Islet precursor cell (in vitro differentiated cells): ENCODE measurements at regions not wholly inside any gene's neighbourhood (a gene's known extent, or its start where the extent isn't known, plus 50 kb on each side); places are given as distances from the start of the nearest gene placed in this dataset.
"Not testable (repeated sequence)": the region's sequence is repeated elsewhere in the genome, so short reads cannot be mapped to it uniquely, and the experiment has no call there.

Source experiments
- DNase-seq: peaks from one replicate; pipeline ENCODE4 v3.0.0-alpha.2; 2018

DNA sequence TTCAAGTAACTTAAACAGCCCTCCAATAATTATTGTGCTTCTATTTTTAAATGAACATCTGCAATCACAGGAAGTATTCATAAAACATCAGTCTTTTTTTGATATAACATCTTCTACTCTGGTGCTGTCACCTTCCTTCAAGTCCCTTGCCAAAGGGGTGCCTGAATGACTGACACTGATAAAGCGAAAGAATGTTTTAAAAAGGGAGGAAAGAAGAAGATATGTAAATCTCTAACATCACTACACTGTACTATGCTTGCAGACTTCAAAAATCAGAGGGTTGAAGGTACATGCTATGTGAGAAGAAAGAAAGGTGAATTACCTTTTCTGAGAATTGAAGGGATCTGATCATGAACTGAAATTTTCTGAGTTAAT lies 253.7 kb downstream of the ZPLD1 start:
- DNase-seq: no peak

DNA sequence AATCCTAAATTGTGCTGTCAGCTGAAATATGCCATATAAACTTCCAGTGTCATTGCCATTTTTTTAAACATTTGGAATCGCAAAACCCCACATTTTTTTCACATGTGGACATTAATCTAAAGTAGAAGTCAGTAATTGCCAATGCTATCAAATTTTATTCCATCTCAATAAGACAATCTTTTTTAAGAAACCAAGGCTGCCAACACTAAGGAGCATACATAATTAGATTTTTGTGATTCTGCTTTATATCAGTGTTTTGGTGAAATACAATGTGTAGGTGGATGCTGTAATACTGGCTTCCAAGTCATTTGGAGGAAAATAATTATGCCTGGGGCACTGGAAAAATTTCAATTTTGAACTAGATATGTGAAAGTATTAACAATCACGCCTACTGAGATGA lies 256.7 kb downstream of the ZPLD1 start:
- no peak for DNase-seq

DNA sequence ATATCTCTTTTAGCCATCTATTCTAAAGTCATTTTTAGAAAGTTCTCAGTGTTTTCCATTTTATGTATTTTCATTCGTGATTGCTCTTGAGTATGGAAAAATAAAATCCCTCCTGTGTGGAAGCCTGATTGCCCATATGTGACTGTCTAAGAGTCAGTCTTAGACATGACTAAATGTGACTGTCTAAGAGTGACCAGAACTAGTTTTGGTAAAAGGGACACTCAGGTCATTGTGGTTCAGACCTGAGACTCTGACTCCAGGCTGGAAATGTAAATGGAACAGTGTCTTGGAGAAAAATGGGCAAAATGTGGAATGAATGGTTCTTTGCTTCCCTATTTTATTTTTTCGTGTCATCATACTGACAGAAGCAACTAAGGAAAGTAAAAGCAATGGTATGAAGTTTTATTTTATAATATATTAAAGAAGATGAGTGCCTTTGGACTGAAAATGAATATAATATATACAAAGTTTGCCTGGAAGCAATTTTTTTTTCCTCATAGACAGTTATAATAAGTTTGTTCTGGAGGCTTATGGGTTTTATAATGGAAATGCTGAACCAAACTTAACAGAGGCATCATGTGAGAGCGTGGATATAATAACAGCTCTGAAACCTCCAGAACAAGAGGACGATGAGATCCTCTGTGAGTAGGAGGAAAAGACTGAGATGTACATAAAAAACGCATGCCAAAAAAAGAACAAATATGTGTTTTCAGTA lies 264.4 kb downstream of the ZPLD1 start:
- no peak for DNase-seq

DNA sequence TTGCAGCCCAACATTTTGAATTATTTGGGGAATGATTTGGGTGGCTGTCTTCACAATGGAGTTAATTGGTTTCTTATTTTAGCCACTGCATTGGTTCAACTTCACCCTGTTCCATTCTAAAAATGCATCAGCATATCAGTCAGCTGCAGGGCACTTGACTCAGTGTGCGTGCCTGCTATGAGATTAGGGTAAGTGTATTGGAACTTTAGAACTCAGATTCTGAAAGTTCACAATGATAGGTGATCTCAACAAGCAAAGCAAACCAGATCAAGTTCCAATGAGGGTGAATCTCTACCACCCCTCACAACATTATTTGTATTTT lies 265.0 kb downstream of the ZPLD1 start:
- no peak for DNase-seq

DNA sequence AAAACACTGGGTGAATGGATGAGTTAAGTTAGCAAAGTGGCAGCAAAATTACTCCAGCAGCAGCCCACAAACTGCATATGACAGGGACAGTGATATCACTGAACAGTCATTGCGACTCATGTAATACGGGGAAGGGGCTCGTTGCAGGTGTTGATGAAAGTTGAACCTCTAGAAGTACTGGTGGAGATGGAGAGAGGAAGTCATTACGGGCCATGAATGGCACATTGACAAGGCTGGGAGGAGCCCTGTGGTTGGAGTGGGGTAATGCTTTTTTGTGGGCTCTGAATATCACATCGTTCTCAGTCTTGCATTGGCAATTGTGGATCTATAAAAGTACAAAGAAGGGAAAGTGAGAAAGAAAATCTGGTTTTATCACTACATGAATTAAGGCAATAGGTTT lies 278.1 kb downstream of the ZPLD1 start:
- no peak for DNase-seq

DNA sequence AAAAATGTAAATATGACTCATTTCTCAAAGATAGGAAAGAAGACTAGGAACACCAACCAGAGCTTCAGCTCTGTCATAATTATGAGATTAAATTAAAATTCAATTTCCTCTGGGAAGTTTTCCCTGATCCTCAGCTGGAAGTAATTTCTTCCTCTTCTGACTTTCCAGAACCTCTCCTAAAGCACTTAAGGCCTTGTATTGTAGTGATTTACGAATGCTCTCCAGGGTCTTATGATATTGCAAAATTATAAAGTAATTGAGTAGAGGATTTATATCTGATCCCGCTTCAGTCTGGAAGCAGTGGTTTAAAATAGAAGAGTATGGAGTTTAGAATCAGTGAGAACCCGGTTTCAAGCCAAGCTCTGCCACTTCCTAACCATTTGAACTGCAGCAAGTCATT lies 279.8 kb downstream of the ZPLD1 start:
- DNase-seq: no peak

DNA sequence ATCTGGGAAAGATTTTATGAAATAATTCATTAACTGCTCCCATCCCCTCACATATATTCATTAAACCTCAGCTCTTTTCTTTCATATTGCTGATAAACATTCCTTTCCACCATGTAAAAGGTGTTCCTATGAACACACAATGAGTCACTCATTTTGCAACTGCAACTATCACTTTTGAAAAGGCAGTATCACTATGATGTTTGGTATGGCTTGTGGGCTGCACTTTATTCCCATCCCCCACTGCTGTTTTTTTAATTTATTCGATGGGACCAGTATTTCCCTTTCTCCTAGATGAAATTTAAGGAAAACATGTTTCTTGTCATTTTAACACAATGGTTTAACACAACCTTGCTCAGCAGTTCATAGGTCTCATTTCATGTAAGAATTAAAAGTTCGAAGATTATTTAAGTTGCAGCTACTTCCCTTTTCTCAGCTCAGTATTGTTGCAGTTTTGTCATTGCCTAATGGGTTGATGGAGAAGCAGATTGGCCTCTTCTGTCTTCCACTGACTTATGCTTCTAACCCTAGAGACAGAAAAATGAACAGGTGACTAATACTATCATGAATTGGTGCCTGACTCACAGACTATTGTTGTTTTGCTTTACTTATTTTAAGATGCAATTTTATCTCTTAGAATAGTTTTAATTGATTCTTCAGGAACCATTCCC lies 280.3 kb downstream of the ZPLD1 start:
- no peak for DNase-seq

DNA sequence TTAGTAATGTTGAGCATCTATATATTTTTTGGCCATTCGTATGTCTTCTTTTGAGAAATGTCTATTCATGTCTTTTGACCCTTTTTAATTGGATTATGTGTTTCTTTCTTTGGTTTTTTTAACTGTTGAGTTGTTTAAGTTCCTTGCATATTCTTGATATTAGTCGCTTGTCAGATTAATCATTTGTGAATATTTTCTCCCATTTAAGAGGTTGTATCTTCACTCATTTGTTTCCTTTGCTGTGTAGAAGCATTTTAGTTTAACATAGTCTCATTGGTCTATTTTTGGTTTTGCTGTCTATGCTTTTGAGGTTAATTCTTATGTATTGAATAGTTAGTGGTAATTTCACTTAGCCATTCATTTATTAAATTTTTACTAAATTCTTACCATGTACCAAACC lies 283.8 kb downstream of the ZPLD1 start:
- no peak for DNase-seq

DNA sequence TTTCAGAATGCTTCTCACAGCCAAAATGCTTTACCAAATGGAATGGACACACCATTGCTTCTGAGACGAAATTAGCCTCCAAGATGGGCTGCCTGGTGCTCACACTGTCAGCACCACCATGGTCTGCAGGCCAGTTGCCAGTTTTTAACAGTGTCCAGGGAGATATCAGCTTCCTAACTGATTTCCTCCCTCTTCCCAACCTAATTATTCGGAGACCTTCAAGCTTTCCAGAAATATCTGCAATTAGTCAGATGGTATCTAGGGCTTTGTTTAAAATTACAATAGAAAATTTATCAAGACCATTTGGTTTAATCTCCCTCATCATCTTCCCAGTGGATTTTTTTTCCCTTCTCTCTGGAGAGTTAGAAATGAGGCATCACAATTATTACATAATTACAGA lies 287.5 kb downstream of the ZPLD1 start:
- no peak for DNase-seq

DNA sequence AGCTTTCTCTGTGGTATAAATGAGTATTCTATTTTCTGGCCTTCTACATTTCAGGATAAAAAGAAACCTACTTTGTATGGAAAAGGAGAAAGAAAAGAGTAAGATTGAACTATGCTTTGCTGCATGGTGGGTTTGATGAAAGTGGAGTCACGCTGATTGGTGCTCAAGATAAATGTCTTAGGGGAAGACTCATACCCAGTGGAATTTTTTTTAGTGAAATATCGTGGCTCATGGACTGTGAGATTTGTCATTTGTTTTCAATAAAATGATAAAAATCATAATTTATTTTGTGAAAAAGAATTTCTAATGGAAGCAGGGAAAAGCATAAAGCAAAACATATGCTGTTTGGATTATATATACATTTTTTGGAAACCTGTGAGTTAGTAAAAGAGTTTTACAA lies 292.5 kb downstream of the ZPLD1 start:
- no peak for DNase-seq

DNA sequence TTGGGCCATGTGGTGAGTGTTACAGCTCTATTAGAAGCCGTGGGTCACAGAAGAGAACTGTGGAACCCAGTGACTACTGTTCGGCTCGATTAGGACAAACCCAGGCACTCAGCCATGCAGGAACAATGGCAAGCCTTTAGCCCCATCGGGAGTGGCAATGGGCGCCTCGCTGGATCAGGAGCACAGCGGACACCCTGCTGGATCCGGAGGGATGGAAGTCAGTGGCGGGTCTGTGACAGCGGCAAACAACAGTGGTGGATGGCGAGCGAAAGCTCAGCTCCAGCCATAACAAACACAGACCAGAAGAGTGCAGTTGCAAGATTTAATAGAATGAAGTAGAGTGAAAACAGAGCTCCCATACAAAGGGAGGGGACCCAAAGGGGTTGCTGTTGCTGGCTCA lies 297.8 kb downstream of the ZPLD1 start:
- DNase-seq: not testable (repeated sequence)

DNA sequence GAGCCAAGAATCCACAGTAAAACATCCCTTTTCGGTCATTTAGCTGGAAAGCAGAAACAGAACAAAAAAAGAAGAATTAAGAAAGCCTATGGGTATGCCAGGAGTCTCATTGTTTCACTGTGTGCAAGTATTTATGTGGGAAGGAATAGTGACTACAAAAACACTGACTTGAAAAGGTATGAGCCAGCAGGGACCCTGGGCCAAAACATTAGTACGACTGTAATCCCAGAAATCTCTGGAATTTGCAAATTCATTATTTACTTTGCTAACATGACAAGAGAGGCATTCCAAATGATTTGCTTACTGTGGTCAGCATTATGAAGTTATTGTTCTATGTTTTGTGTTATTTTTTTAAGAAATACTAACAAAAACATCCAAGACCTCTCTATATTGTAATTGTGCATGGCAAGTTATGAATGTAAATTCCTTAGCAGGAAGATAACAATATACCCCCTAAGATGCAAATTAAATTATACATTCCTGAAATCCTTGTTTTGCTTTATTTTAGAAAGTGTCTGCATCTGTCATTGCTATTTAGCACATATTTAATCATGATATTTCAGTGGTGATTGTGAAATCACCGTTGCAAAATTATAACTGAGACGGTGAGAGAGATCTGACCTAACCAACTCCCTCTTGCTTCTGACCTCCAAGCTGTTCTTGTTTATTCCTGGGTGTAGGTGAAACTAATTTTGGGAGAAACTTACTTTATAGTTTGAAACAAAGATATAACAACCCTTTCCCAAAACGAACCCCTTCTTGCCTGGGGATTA lies 299.2 kb downstream of the ZPLD1 start:
- DNase-seq: no peak

DNA sequence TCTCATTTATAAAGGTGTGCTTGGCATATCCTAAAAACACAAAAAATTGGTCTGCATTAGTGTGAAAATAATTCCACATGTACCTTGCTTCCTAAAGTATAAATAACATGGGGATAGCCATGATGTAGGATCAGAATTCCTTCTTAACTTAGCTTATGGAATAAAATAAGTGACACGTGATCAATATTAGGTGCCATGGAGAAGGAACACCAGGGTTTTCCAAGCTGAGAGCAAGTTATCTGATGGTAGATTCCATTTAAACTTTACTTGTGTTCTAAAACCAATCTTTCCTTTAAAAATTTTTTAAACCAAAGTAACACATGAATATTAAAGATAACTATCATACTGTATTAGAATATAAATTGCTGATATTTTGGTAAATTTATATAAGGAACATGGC lies 300.5 kb downstream of the ZPLD1 start:
- DNase-seq: no peak

DNA sequence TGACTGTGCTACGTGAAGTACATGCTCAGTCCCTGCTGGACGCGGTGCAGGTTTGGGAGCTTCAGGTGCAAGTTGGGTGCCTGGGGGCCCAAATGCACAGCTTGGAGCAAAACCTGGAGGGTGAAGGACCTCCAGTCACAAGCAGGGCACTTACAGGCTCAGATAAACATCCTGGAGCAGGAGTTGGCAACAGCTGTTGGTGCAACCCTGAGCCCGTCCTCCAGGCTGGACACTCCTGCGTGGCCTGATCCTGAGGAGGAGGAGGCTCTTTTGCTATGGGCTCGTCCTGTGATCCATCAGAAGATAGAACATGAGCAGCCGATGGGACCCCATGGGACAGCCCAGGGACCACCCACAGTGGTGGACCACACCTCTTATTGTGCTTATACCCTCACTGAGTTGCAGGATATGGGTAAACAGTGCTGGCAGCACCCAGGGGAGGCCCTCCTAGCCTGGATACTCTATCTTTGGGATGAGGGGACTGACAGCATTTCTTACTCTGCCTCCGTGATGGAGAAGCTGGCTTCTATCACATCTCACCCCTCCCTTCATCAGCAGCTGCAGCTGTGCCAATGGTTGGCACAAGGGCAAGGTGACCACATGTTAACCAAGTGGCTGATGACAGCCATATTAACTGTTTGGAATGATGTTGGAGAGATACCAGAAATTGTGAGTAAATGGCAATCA lies 301.6 kb downstream of the ZPLD1 start:
- DNase-seq: no peak

DNA sequence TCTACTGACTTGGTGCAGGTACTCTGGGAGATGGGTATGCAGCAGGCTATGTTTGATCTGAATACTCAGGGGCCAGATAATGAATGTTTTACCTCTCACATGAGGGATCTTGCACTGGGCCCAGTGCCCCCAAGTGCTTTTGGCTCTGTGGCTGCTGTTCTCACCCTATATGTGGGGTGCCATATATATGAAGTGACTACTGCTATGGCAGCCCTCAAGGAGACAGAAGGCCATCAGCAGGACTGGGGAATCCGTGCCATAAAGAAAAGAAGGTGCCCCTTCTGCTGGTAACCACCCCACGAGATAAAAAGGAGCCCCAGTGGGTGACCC lies 302.1 kb downstream of the ZPLD1 start:
- DNase-seq: no peak

DNA sequence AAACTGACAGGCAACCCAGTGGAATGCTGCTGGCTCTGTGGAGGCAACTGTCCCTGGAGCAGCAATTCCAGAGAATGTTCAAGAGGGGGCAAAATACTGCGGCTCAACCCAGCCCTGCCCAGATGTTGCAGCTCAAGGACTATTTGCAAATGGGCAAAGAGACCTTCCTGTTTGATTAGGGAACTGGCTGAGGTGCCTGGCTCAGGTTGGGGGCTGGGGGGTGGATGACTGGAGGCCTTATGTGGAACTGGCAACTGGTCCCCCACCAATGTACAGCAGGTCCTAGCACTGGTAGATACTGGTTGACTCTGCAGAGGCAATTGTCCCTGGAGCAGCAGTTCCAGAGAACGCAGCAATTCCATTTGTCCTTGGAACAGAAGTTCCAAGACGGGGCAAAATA lies 302.5 kb downstream of the ZPLD1 start:
- DNase-seq: no peak

DNA sequence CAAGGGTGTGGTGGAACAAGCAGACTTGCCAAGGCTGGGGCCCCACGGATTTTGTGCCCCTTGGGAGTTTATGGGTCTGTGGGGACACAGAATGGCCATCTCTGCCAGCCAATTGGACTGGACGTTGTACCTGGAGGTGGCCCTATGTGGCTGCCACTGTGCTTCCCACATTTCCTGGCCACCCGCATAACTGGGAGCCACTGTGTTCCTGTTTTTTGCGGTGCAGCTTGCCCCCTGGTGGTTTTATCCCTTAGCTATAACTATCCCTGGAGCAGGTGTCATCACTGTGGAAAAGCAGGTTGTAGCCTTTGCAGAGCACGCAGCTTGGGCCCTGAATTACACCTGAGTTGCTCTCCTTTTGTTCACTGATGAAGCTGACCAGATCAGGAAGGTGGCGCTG lies 306.3 kb downstream of the ZPLD1 start:
- no peak for DNase-seq

DNA sequence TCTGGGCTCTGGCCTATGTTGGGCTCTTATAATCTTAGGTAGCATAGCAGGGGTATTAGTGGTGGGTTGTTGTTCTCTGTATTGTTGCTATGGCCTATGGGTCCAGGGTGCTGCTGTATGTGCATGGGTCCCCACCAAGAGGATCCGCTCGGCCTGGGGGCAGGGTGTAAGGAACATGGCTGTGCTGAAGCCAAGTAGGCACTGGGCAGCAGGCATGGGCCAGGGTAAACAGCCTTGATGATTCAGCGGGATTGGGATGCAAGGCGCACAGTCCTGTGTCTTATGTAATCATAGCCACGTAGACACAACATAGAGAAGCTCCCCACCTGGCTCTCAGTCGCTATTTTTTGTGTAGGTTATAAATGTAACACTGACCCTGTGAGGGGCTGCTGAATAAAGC lies 306.9 kb downstream of the ZPLD1 start:
- no peak for DNase-seq

DNA sequence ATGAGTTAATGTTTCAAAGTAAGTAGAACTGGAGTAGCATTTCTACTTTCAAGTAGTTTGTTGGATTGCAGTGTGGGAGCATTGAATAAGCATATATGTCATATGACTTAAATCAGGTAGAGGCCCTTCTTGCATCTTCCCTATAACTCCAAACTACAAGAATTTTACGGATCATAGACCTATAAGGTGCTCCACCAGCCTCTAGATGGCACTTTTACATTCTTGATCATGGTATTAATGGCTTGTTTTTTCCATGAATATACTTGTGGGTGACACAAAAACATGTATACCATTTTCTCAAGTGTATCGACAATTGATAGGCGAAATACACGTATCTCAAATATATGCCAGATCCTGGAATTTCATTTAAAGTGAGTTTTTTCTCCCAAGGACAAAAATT lies 311.1 kb downstream of the ZPLD1 start:
- no peak for DNase-seq

DNA sequence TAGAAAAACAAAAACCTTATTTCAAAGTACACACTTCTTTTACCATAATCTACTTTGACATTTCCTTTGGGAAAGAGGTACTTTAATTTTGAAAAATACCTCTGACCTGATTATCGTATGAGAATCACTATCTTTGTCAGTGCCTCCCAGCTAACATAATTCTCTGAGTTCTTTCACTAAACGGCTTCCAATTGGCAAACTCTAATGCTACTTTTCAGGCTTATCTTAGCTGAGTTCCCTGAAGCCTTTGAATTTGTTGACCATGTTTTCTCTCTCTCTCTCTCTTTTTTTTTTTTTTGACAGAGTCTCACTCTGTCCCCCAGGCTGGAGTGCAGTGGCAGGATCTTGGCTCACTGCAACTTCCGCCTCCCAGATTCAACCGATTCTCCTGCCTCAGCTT lies 312.8 kb downstream of the ZPLD1 start:
- no peak for DNase-seq

DNA sequence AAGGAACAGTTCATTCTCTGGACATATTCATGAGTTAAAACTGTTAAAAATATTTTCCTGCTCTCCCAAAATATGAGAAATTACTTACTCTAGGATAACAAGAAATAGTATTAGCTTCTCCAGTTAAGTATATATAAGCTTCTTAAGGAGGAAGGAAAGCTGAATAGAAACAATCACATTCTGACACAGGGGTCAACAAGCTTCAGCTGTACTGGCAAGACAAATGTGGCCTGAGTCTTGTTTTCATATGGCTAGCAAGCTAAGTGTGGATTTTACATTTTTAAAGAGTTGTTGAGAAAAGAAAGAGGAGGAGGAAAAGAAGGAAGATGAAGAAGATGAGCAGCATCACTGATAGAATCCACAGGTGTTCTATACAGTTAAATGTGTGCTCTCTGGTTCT lies 313.8 kb downstream of the ZPLD1 start:
- DNase-seq: no peak

DNA sequence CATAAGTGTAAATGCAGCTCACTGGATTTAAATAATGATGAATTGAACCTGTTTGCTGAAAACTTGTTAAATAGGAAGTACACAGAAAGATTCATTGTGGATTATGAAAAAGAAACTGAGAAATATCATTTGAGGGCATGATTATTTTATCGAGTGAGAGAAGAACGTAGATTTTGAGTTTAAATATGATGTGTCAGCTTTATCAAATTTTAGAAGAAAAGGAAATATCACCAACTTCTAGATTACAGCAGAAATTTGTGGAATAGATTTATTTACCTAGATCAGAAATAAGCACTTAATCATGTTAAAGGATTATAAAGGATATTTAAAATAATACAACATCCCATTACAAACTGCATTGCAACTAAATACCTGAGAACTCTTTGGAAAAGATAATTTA lies 315.5 kb downstream of the ZPLD1 start:
- DNase-seq: no peak

DNA sequence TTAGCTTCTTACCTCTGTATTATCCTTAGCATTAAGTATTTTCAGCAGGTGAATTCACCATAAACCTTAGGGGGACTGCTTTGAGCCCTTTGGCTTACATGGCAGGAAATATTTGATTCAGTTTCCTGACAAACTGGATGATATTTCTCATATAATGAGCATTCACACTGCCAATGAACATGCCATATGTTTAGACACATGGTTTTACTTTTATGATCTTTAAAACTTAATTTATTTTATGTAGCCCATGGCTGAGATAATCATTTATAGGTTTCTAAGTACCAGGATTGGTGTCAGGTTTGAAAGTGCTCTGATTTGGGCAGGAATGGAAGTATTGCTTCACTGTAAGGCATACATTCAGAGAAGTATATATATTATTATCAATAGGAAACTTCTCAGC lies 319.1 kb downstream of the ZPLD1 start:
- DNase-seq: no peak

DNA sequence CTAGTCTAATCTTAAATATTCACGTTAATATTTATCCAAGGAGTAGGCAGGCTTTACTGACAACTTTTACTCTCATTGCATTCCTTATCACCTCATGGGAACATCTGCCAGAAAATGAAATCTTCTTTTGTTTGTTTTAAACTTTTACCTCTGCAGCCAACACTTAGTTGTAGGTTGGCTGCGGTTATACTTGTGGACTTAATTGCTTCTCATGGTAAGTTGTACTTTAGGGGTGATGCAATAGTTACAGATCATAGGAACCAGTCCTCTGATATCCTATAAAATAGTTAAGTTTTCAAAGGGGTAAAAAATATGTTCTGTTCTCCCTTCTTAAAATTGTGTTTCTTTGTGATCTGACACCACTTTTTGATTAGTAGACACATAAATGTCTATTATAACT lies 321.9 kb downstream of the ZPLD1 start:
- no peak for DNase-seq
